Endothelial cell of umbilical vein (primary cell): ENCODE measurements at regions not wholly inside any gene's neighbourhood (a gene's known extent, or its start where the extent isn't known, plus 50 kb on each side); places are given as distances from the start of the nearest gene placed in this dataset.

Source experiments
- EZH2 ChIP-seq: IDR thresholded peaks from 2 replicates; pipeline ENCODE4 v1.6.1; 2012; ENCODE audit warnings: borderline replicate concordance, low read depth, mild to moderate bottlenecking, moderate library complexity, low read length, inconsistent platforms; ENCODE audit not compliant: severe bottlenecking
- POLR2AphosphoS5 ChIP-seq: IDR thresholded peaks from 2 replicates; pipeline ENCODE4 v1.6.1; 2012; ENCODE audit warnings: low read depth, mild to moderate bottlenecking, control low read depth, low read length, moderate library complexity; ENCODE audit not compliant: insufficient read depth
- TF ChIP-seq, protein P1 (sequence below), 2 donors: IDR thresholded peaks; 1 replicate in 1 of 2; 2 replicates in 1 of 2; pipeline ENCODE4 v1.5.1; 2011; ENCODE audit warnings: low read length in 2 of 2, mild to moderate bottlenecking in 2 of 2, moderate library complexity in 2 of 2, control low read depth in 1 of 2, inconsistent platforms in 1 of 2, low read depth in 1 of 2; ENCODE audit not compliant: insufficient read depth in 1 of 2; ENCODE audit errors: extremely low read depth in 1 of 2

DNA sequence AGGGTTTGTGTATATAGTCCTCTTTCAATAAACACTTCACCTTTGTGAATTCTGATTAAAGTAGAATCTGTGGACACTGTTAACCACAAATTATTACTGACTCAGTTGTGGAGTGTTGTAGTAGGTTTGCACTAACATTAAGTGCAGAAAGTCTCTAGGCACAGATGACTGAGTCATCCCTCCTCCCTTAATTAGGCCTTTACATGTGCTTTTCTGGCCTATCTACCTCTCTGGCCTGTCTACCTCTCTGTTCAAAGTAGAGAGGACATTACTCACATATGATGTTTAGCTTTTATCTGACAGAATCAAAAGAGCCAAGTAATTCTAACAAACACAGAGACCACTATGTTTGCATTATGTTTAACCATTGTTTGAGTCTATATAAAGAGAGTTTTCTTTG, 783.0 kb downstream of the TENT5A start:
- no peak for TF ChIP-seq EZH2
- TF ChIP-seq, protein P1, sequence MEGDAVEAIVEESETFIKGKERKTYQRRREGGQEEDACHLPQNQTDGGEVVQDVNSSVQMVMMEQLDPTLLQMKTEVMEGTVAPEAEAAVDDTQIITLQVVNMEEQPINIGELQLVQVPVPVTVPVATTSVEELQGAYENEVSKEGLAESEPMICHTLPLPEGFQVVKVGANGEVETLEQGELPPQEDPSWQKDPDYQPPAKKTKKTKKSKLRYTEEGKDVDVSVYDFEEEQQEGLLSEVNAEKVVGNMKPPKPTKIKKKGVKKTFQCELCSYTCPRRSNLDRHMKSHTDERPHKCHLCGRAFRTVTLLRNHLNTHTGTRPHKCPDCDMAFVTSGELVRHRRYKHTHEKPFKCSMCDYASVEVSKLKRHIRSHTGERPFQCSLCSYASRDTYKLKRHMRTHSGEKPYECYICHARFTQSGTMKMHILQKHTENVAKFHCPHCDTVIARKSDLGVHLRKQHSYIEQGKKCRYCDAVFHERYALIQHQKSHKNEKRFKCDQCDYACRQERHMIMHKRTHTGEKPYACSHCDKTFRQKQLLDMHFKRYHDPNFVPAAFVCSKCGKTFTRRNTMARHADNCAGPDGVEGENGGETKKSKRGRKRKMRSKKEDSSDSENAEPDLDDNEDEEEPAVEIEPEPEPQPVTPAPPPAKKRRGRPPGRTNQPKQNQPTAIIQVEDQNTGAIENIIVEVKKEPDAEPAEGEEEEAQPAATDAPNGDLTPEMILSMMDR (IDR thresholded peaks at IDR 0.05; ENCODE audit: extremely low read depth in 1 of 2, insufficient read depth in 1 of 2, low read depth in 1 of 2, low read length in 2 of 2) = no peak
- no peak for TF ChIP-seq POLR2AphosphoS5
